Activated CD4-positive, alpha-beta T cell treated with anti-CD3 and anti-CD28 coated beads for 36 hours (primary cell): ENCODE measurements at regions not wholly inside any gene's neighbourhood (a gene's known extent, or its start where the extent isn't known, plus 50 kb on each side); places are given as distances from the start of the nearest gene placed in this dataset.

Source experiments
- ATAC-seq: fragments of 200-7000 bp; cut with Tn5 transposase; one replicate; pipeline ENCODE4 v1.10.0; 2021; ENCODE audit warnings: mild to moderate bottlenecking, moderate library complexity
- CTCF ChIA-PET: fragments of 350-600 bp; sonication (Branson Sonifier 250); formaldehyde crosslinking; loops from one replicate; lab custom pipeline; 2021; ENCODE audit warnings: antibody characterized with exemption; lab: Charles Lee
- POLR2A ChIA-PET: fragments of 350-600 bp; sonication (Branson Sonifier 250); formaldehyde crosslinking; loops from one replicate; lab custom pipeline; 2021; ENCODE audit warnings: antibody characterized with exemption, inconsistent platforms; lab: Charles Lee
- DNase-seq: peaks from one replicate; pipeline ENCODE4 v3.0.0-alpha.2; 2020
- H3K27ac Mint-ChIP-seq: one replicate; pipeline ENCODE4 v1.8.0; 2021; ENCODE audit warnings: mixed read lengths
- H3K27me3 Mint-ChIP-seq: one replicate; pipeline ENCODE4 v1.8.0; 2021; ENCODE audit warnings: mixed read lengths
- H3K36me3 Mint-ChIP-seq: one replicate; pipeline ENCODE4 v1.8.0; 2021; ENCODE audit warnings: low read depth, mixed read lengths
- H3K4me1 Mint-ChIP-seq: one replicate; pipeline ENCODE4 v1.8.0; 2021; ENCODE audit warnings: mixed read lengths
- H3K4me3 Mint-ChIP-seq: one replicate; pipeline ENCODE4 v1.8.0; 2021; ENCODE audit warnings: mild to moderate bottlenecking, moderate library complexity, mixed read lengths
- H3K9me3 Mint-ChIP-seq: one replicate; pipeline ENCODE4 v1.8.0; 2021; ENCODE audit warnings: low read depth, mixed read lengths
- intact Hi-C, 2 experiments: fragments of 100-400 bp; cut with DNase I in 1 of 2; cut with micrococcal nuclease in 1 of 2; formaldehyde crosslinking; loops; one replicate each; pipeline versions ENCODE4 v1.14.2 to v1.15.1; 2022 to 2024; cut with DNase I, micrococcal nuclease

GRCh38 chr5:117299224-117299935, 724.8 kb upstream of the SEMA6A start:
- ChIA-PET CTCF (interaction anchor here (0.6 kb wide), 1 partner anchor 74 kb away, joined by 3 read pairs; no protein-coding TSS in a partner anchor), POLR2A (no interaction called here)
- H3K27me3 Mint-ChIP-seq: no peaks in the 10 kb centered on the region
- H3K9me3 Mint-ChIP-seq: peaks cover 6% of the 10 kb centered on the region
- no peaks in the 10 kb centered on the region for H3K4me1 Mint-ChIP-seq
- DNase-seq (no peak), ATAC-seq (no peak)
- intact Hi-C loops: no loop called here
- no peak overlapping the region for H3K4me3 Mint-ChIP-seq
- H3K27ac Mint-ChIP-seq: no peak overlapping the region
- no peaks in the 10 kb centered on the region for H3K36me3 Mint-ChIP-seq

DNA sequence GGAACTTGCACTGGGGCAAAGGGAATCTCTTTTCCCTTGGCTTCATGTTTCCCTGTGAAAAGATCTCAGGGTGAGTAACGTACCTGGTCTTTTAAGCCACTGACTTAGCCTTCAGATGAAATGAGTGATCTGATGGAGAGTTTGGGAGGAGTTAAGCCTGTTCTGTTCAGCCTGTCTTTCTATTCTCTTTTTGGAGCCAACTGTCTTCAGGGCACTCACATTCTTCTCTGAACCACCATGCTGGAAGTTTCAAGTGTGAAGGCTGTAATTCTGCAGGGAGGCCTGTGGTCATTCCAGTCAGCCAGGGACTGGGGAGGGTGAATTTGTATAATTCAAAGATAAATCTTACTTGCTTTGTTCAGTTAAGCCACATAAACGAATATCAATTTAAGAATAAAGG, 722.2 kb upstream of the SEMA6A start:
- no peaks in the 10 kb centered on the region for H3K4me1 Mint-ChIP-seq
- CTCF ChIA-PET: no interaction called here
- POLR2A ChIA-PET: no interaction called here
- H3K36me3 Mint-ChIP-seq: no peaks in the 10 kb centered on the region
- DNase-seq: no peak
- H3K27ac Mint-ChIP-seq: no peak overlapping the region
- intact Hi-C loops: no loop called here
- no peak overlapping the region for H3K4me3 Mint-ChIP-seq
- peaks cover 13% of the 10 kb centered on the region for H3K9me3 Mint-ChIP-seq
- no peaks in the 10 kb centered on the region for H3K27me3 Mint-ChIP-seq
- no peak for ATAC-seq

DNA sequence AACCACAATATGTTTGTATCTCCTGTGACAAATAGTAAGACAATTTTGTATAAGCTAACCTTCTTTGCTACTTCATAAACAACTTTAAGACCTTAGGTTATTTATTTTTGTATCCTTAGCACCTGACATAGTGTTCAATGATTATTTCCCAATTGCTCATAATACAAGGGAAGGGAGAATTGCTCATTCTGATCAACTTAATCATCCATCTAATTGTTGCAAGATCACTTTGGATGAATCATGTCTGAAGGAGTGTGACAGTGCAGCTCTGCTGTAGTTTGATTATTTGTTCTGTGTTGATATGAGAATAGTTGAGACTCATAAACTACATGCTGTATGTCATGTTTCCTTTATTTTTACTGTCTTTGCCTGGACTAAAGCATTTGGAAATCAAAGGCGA, 721.3 kb upstream of the SEMA6A start:
- H3K9me3 Mint-ChIP-seq: peaks cover 13% of the 10 kb centered on the region
- no peak overlapping the region for H3K27ac Mint-ChIP-seq
- no peaks in the 10 kb centered on the region for H3K36me3 Mint-ChIP-seq
- ATAC-seq (no peak), DNase-seq (no peak)
- POLR2A ChIA-PET: no interaction called here
- intact Hi-C loops: no loop called here
- no peaks in the 10 kb centered on the region for H3K4me1 Mint-ChIP-seq
- CTCF ChIA-PET: no interaction called here
- no peak overlapping the region for H3K4me3 Mint-ChIP-seq
- H3K27me3 Mint-ChIP-seq: no peaks in the 10 kb centered on the region

- CTCF ChIA-PET: interaction anchor here (1.0 kb wide), 1 partner anchor 169 kb away, joined by 3 read pairs; no protein-coding TSS in a partner anchor
- Mint-ChIP-seq H3K9me3 (no peaks in the 10 kb centered on the region), H3K27ac (no peak overlapping the region), H3K4me3 (no peak overlapping the region), H3K4me1 (no peaks in the 10 kb centered on the region), H3K36me3 (no peaks in the 10 kb centered on the region), H3K27me3 (no peaks in the 10 kb centered on the region)
- intact Hi-C loops: no loop called here
- DNase-seq: no peak
- POLR2A ChIA-PET: no interaction called here
- ATAC-seq: no peak
These were observed 712.2 kb upstream of the SEMA6A start for GRCh38 chr5:117286813-117287212.

- Mint-ChIP-seq H3K27ac (no peak overlapping the region), H3K4me1 (no peaks in the 10 kb centered on the region), H3K9me3 (no peaks in the 10 kb centered on the region), H3K36me3 (no peaks in the 10 kb centered on the region), H3K4me3 (no peak overlapping the region), H3K27me3 (no peaks in the 10 kb centered on the region)
- ATAC-seq: no peak
- no peak for DNase-seq
- ChIA-PET POLR2A (no interaction called here), CTCF (no interaction called here)
- intact Hi-C loops: no loop called here
These were observed 697.0 kb upstream of the SEMA6A start for GRCh38 chr5:117271656-117272055.

DNA sequence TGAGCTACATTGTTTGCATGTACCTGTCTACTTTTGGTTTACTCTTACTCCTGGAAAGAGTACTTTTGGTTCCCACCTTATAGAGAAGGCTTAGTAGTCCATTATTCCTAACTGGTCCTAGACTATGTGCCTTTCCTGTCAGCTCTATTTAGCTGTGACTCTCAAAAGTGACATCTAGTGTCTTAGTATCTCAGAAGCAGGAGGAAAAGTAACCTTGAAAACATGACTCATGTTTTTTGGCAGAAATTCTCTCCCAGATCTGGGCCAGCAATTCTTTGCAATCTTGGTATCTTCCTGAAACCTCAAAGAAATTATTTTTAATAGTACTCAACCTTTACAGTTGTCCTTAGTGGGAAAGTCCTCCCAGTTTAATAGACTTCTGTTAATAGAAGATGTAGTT, 691.7 kb upstream of the SEMA6A start:
- H3K9me3 Mint-ChIP-seq: peaks cover 7% of the 10 kb centered on the region
- DNase-seq (no peak), ATAC-seq (no peak)
- no peak overlapping the region for H3K4me3 Mint-ChIP-seq
- ChIA-PET POLR2A (no interaction called here), CTCF (no interaction called here)
- intact Hi-C loops: no loop called here
- no peak overlapping the region for H3K27ac Mint-ChIP-seq
- no peaks in the 10 kb centered on the region for H3K27me3 Mint-ChIP-seq
- no peaks in the 10 kb centered on the region for H3K4me1 Mint-ChIP-seq
- no peaks in the 10 kb centered on the region for H3K36me3 Mint-ChIP-seq

- no peak overlapping the region for H3K27ac Mint-ChIP-seq
- intact Hi-C loops: no loop called here
- DNase-seq (no peak), ATAC-seq (no peak)
- POLR2A ChIA-PET: no interaction called here
- H3K36me3 Mint-ChIP-seq: no peaks in the 10 kb centered on the region
- peaks cover 7% of the 10 kb centered on the region for H3K9me3 Mint-ChIP-seq
- H3K4me3 Mint-ChIP-seq: no peak overlapping the region
- CTCF ChIA-PET: no interaction called here
- no peaks in the 10 kb centered on the region for H3K27me3 Mint-ChIP-seq
- H3K4me1 Mint-ChIP-seq: no peaks in the 10 kb centered on the region
These were observed 688.6 kb upstream of the SEMA6A start for GRCh38 chr5:117263231-117263630.

GRCh38 chr5:117262572-117263131, 688.0 kb upstream of the SEMA6A start:
- Mint-ChIP-seq H3K27me3 (no peaks in the 10 kb centered on the region), H3K9me3 (peaks cover 7% of the 10 kb centered on the region), H3K27ac (no peak overlapping the region), H3K36me3 (no peaks in the 10 kb centered on the region), H3K4me1 (no peaks in the 10 kb centered on the region), H3K4me3 (no peak overlapping the region)
- no peak for DNase-seq
- ATAC-seq: no peak
- intact Hi-C loops: no loop called here
- POLR2A ChIA-PET: no interaction called here
- CTCF ChIA-PET: no interaction called here

- Mint-ChIP-seq H3K36me3 (no peaks in the 10 kb centered on the region), H3K27ac (no peak overlapping the region), H3K4me1 (no peaks in the 10 kb centered on the region), H3K9me3 (peaks cover 7% of the 10 kb centered on the region), H3K4me3 (no peak overlapping the region), H3K27me3 (no peaks in the 10 kb centered on the region)
- DNase-seq: no peak
- ChIA-PET CTCF (no interaction called here), POLR2A (no interaction called here)
- intact Hi-C loops: no loop called here
- ATAC-seq: no peak
These were observed 687.4 kb upstream of the SEMA6A start for GRCh38 chr5:117261948-117262571.

- no peak overlapping the region for H3K27ac Mint-ChIP-seq
- H3K4me1 Mint-ChIP-seq: no peaks in the 10 kb centered on the region
- H3K4me3 Mint-ChIP-seq: no peak overlapping the region
- no peaks in the 10 kb centered on the region for H3K27me3 Mint-ChIP-seq
- POLR2A ChIA-PET: no interaction called here
- ATAC-seq (no peak), DNase-seq (no peak)
- H3K9me3 Mint-ChIP-seq: no peaks in the 10 kb centered on the region
- intact Hi-C loops: no loop called here
- H3K36me3 Mint-ChIP-seq: no peaks in the 10 kb centered on the region
- CTCF ChIA-PET: no interaction called here
These were observed 680.8 kb upstream of the SEMA6A start for GRCh38 chr5:117255211-117256027.

DNA sequence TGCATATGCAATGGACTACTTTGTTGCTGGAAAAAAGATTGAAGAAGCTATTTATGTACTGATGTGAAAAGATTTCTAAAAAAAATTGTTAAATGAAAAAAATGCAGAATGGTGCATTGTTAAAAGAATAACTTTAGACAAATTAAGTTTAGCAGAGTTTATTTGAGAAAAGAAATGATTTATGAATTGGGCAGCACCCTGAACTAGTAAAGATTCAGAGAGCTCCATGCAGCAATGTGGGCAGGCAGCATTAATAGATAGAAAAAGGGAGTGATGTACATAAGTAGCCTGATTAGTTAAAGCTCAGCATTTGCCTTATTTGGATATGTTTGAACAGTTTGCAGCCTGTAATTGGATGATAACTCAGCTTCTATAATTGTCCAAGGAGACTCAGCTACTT, 677.9 kb upstream of the SEMA6A start:
- Mint-ChIP-seq H3K27me3 (no peaks in the 10 kb centered on the region), H3K4me3 (no peak overlapping the region), H3K9me3 (no peaks in the 10 kb centered on the region), H3K27ac (no peak overlapping the region), H3K4me1 (no peaks in the 10 kb centered on the region), H3K36me3 (no peaks in the 10 kb centered on the region)
- ChIA-PET CTCF (no interaction called here), POLR2A (no interaction called here)
- no peak for ATAC-seq
- no peak for DNase-seq
- intact Hi-C loops: no loop called here
